NCI-H526 (cell line): ENCODE measurements at regions not wholly inside any gene's neighbourhood (a gene's known extent, or its start where the extent isn't known, plus 50 kb on each side); places are given as distances from the start of the nearest gene placed in this dataset.
"Not testable (repeated sequence)": the region's sequence is repeated elsewhere in the genome, so short reads cannot be mapped to it uniquely, and the experiment has no call there.

Source experiments
- DNase-seq, 2 experiments: peaks; one replicate each; lab custom pipeline; 2025; lab: John Stamatoyannopoulos, UW

- no peak for DNase-seq
These were observed 94.9 kb upstream of the CHD2 start for GRCh38 chr15:92805080-92805690.

- DNase-seq: not testable (repeated sequence)
These were observed 94.0 kb upstream of the CHD2 start for GRCh38 chr15:92806171-92806570.

GRCh38 chr15:92806763-92807162 lies 93.4 kb upstream of the CHD2 start:
- DNase-seq: no peak

GRCh38 chr15:92807971-92808571 lies 92.1 kb upstream of the CHD2 start:
- peak; percentile 46 to 57 for DNase-seq

- peak; percentile 66 to 86 for DNase-seq
These were observed 91.5 kb upstream of the CHD2 start for GRCh38 chr15:92808598-92809063.

GRCh38 chr15:92809064-92809879 lies 90.9 kb upstream of the CHD2 start:
- peak; percentile 91 to 98 for DNase-seq

- DNase-seq: peak; percentile 82 to 93
These were observed 90.2 kb upstream of the CHD2 start for GRCh38 chr15:92809880-92810361.

GRCh38 chr15:92810418-92811138 lies 89.5 kb upstream of the CHD2 start:
- peak; percentile 90 to 95 for DNase-seq

- DNase-seq: peak; percentile 76 to 79
These were observed 88.8 kb upstream of the CHD2 start for GRCh38 chr15:92811148-92811913.

- peak; percentile 12 to 27 for DNase-seq
These were observed 87.9 kb upstream of the CHD2 start for GRCh38 chr15:92812271-92812670.

- no peak for DNase-seq
These were observed 86.6 kb upstream of the CHD2 start for GRCh38 chr15:92813485-92813884.

GRCh38 chr15:92817339-92817886 lies 82.7 kb upstream of the CHD2 start:
- peak in 1 of 2 experiments; percentile 52 for DNase-seq

- DNase-seq: peak; percentile 57 to 74
These were observed 81.4 kb upstream of the CHD2 start for GRCh38 chr15:92818651-92819277.

- DNase-seq: peak; percentile 62 to 70
These were observed 80.6 kb upstream of the CHD2 start for GRCh38 chr15:92819278-92820235.

- DNase-seq: peak; percentile 85 to 98
These were observed 79.7 kb upstream of the CHD2 start for GRCh38 chr15:92820236-92821021.

GRCh38 chr15:92821491-92822116 lies 78.5 kb upstream of the CHD2 start:
- peak in 1 of 2 experiments; percentile 14 for DNase-seq

GRCh38 chr15:92822216-92823144 lies 77.6 kb upstream of the CHD2 start:
- DNase-seq: peak in 1 of 2 experiments; percentile 51
